H1 (cell line): ENCODE measurements at regions not wholly inside any gene's neighbourhood (a gene's known extent, or its start where the extent isn't known, plus 50 kb on each side); places are given as distances from the start of the nearest gene placed in this dataset.

Experiments used
- CTCF ChIA-PET: fragments of 300-600 bp; sonication (Branson Sonifier 250); formaldehyde crosslinking; loops from one replicate; lab custom pipeline; 2021; ENCODE audit not compliant: partially characterized antibody; lab: Charles Lee
- POLR2A ChIA-PET: fragments of 300-600 bp; sonication (Branson Sonifier 250); formaldehyde crosslinking; loops from one replicate; lab custom pipeline; 2021; ENCODE audit warnings: inconsistent platforms; ENCODE audit not compliant: partially characterized antibody; lab: Charles Lee
- DNase-seq, 2 experiments: peaks; one replicate each; pipeline versions ENCODE4 v3.0.0 to v3.0.0-alpha.2; 2010 to 2022; ENCODE audit warnings: low spot score in 2 of 2, low read depth in 1 of 2, mixed read lengths in 1 of 2
- FAIRE-seq: peaks from 2 replicates; lab custom pipeline; 2011; peaks lifted over from hg19 to GRCh38; lab: Jason Lieb, UNC
- H2AFZ ChIP-seq: 2 replicates; pipeline ENCODE4 v1.8.1; 2012; ENCODE audit warnings: low read length, inconsistent platforms
- H2AK5ac ChIP-seq: 2 replicates; pipeline ENCODE4 v1.6.1; 2013; ENCODE audit warnings: low read depth, low read length
- H2BK120ac ChIP-seq: replicated peaks from 2 replicates; pipeline ENCODE3; 2013; ENCODE audit warnings: low read depth, low read length, inconsistent platforms
- H2BK12ac ChIP-seq: 2 replicates; pipeline ENCODE4 v1.6.1; 2013; ENCODE audit warnings: low read depth, low read length
- H2BK15ac ChIP-seq: 2 replicates; pipeline ENCODE4 v1.6.1; 2013; ENCODE audit warnings: low read length
- H2BK20ac ChIP-seq: 2 replicates; pipeline ENCODE4 v1.6.1; 2013; ENCODE audit warnings: low read length
- H2BK5ac ChIP-seq: 2 replicates; pipeline ENCODE4 v1.6.1; 2013; ENCODE audit warnings: low read depth, low read length
- H3K14ac ChIP-seq: 2 replicates; pipeline ENCODE4 v1.6.1; 2013; ENCODE audit warnings: inconsistent platforms; ENCODE audit not compliant: insufficient read length
- H3K18ac ChIP-seq: 2 replicates; pipeline ENCODE4 v1.6.1; 2013; ENCODE audit warnings: low read length; ENCODE audit errors: extremely low read depth
- H3K23ac ChIP-seq: 2 replicates; pipeline ENCODE4 v1.6.1; 2013; ENCODE audit warnings: inconsistent platforms; ENCODE audit not compliant: insufficient read length
- H3K23me2 ChIP-seq: 2 replicates; pipeline ENCODE4 v1.6.1; 2013; ENCODE audit warnings: low read depth, low read length
- H3K27ac ChIP-seq: 2 replicates; pipeline ENCODE4 v1.6.1; 2011; ENCODE audit warnings: low read depth, low read length, inconsistent platforms
- H3K27me3 ChIP-seq, 4 experiments: replicated peaks in 1 of 4; 1 replicate in 1 of 4; 2 replicates in 3 of 4; pipeline versions ENCODE4 v1.6.1 to v1.8.1; 2011 to 2013; ENCODE audit warnings: low read length in 3 of 4, mild to moderate bottlenecking in 3 of 4, inconsistent platforms in 2 of 4, mixed read lengths in 2 of 4, moderate library complexity in 1 of 4; ENCODE audit not compliant: control insufficient read depth in 3 of 4, insufficient read depth in 3 of 4; ENCODE audit errors: extremely low read depth in 1 of 4
- H3K36me3 ChIP-seq, 4 experiments: 2 replicates each; pipeline versions ENCODE4 v1.6.1 to v1.8.1; 2011 to 2013; ENCODE audit warnings: mild to moderate bottlenecking in 4 of 4, low read length in 3 of 4, moderate library complexity in 2 of 4, control low read depth in 1 of 4, inconsistent platforms in 1 of 4; ENCODE audit not compliant: insufficient read depth in 4 of 4, control insufficient read depth in 2 of 4
- H3K4ac ChIP-seq: replicated peaks from 2 replicates; pipeline ENCODE3; 2013; ENCODE audit warnings: low read length, low read depth, mixed read lengths, inconsistent platforms; ENCODE audit not compliant: insufficient read length
- H3K4me1 ChIP-seq, 4 experiments: replicated peaks in 1 of 4; 1 replicate in 1 of 4; 2 replicates in 3 of 4; pipeline versions ENCODE4 v1.6.1 to v1.8.1; 2011 to 2013; ENCODE audit warnings: low read length in 3 of 4, inconsistent platforms in 2 of 4, mixed read lengths in 1 of 4; ENCODE audit not compliant: insufficient read depth in 4 of 4, control insufficient read depth in 3 of 4
- H3K4me2 ChIP-seq, 2 experiments: 2 replicates each; pipeline versions ENCODE4 v1.6.1 to v1.8.1; 2011 to 2013; ENCODE audit warnings: low read depth in 2 of 2, low read length in 2 of 2, control low read depth in 1 of 2, inconsistent platforms in 1 of 2, mild to moderate bottlenecking in 1 of 2; ENCODE audit not compliant: insufficient read depth in 1 of 2
- H3K4me3 ChIP-seq, 4 experiments: fragments of 200-600, 300-600 bp in 1 of 4; sonication (generic), shearing (Covaris generic), sonication (Bioruptor Twin) in 1 of 4; 2 replicates each; pipeline versions ENCODE4 v1.5.1 to v1.8.1; 2011 to 2016; ENCODE audit warnings: low read length in 4 of 4, low read depth in 3 of 4, control low read depth in 2 of 4, inconsistent platforms in 2 of 4, mild to moderate bottlenecking in 2 of 4, mixed read lengths in 1 of 4, moderate library complexity in 1 of 4; ENCODE audit not compliant: insufficient read depth in 2 of 4; ENCODE audit errors: extremely low read depth in 1 of 4
- H3K56ac ChIP-seq: replicated peaks from 2 replicates; pipeline ENCODE3; 2013; ENCODE audit warnings: low read depth, mild to moderate bottlenecking, mixed read lengths, low read length, inconsistent platforms; ENCODE audit not compliant: insufficient read length
- H3K79me1 ChIP-seq: 2 replicates; pipeline ENCODE4 v1.6.1; 2013; ENCODE audit warnings: low read depth, low read length, control low read depth
- H3K79me2 ChIP-seq, 2 experiments: 2 replicates each; pipeline versions ENCODE4 v1.6.1 to v1.8.1; 2012 to 2013; ENCODE audit warnings: low read length in 2 of 2, mild to moderate bottlenecking in 2 of 2, inconsistent platforms in 1 of 2; ENCODE audit not compliant: insufficient read depth in 2 of 2, control insufficient read depth in 1 of 2
- H3K9ac ChIP-seq, 4 experiments: replicated peaks in 1 of 4; 1 replicate in 1 of 4; 2 replicates in 3 of 4; pipeline versions ENCODE4 v1.6.1 to v1.8.1; 2011 to 2013; ENCODE audit warnings: low read depth in 3 of 4, low read length in 3 of 4, control low read depth in 2 of 4, mild to moderate bottlenecking in 2 of 4, moderate library complexity in 2 of 4, inconsistent platforms in 1 of 4; ENCODE audit errors: extremely low read depth in 1 of 4
- H3K9me3 ChIP-seq, 2 experiments: 2 replicates each; pipeline versions ENCODE4 v1.6.1 to v1.8.1; 2012 to 2013; ENCODE audit warnings: mild to moderate bottlenecking in 2 of 2, moderate library complexity in 2 of 2, control low read depth in 1 of 2, inconsistent platforms in 1 of 2, low read depth in 1 of 2, low read length in 1 of 2, mixed read lengths in 1 of 2; ENCODE audit not compliant: insufficient read depth in 2 of 2
- H4K20me1 ChIP-seq, 2 experiments: replicated peaks in 1 of 2; 2 replicates each; pipeline versions ENCODE3 to v1.8.1; 2011 to 2013; ENCODE audit warnings: inconsistent platforms in 2 of 2, low read length in 2 of 2, mild to moderate bottlenecking in 1 of 2; ENCODE audit not compliant: insufficient read depth in 2 of 2, control insufficient read depth in 1 of 2
- H4K5ac ChIP-seq: 2 replicates; pipeline ENCODE4 v1.6.1; 2013; ENCODE audit warnings: low read length, low read depth, mixed read lengths, inconsistent platforms; ENCODE audit not compliant: insufficient read length
- H4K8ac ChIP-seq: 2 replicates; pipeline ENCODE4 v1.8.0; 2013; ENCODE audit warnings: mild to moderate bottlenecking, moderate library complexity, low read length, inconsistent platforms; ENCODE audit not compliant: insufficient read depth; ENCODE audit errors: extremely low read depth
- H4K91ac ChIP-seq: replicated peaks from 2 replicates; pipeline ENCODE3; 2013; ENCODE audit warnings: low read length, mixed read lengths, inconsistent platforms; ENCODE audit not compliant: insufficient read length
- BRCA1 ChIP-seq: IDR thresholded peaks from 2 replicates; pipeline ENCODE4 v1.6.1; 2012; ENCODE audit warnings: low read depth, low read length, improper control_type of control experiment
- CBX5 ChIP-seq: fragments of 300-800, 300-1000 bp; sonication (generic); IDR thresholded peaks from 2 replicates; pipeline ENCODE4 v1.7.1; 2016; ENCODE audit warnings: antibody characterized with exemption, low read length, low read depth
- CREB1 ChIP-seq: IDR thresholded peaks from 2 replicates; pipeline ENCODE4 v1.6.1; 2012; ENCODE audit warnings: inconsistent platforms
- GTF2F1 ChIP-seq: IDR thresholded peaks from 2 replicates; pipeline ENCODE4 v1.6.1; 2012; ENCODE audit warnings: low read depth, low read length, improper control_type of control experiment, borderline replicate concordance
- MAFK ChIP-seq: IDR thresholded peaks from 2 replicates; pipeline ENCODE4 v1.6.1; 2012; ENCODE audit warnings: low read depth, mild to moderate bottlenecking, improper control_type of control experiment, low read length
- NRF1 ChIP-seq: IDR thresholded peaks from 2 replicates; pipeline ENCODE4 v1.6.1; 2011; ENCODE audit warnings: mild to moderate bottlenecking, low read depth, low read length, improper control_type of control experiment
- RBBP5 ChIP-seq: IDR thresholded peaks from 2 replicates; pipeline ENCODE4 v1.7.1; 2012; ENCODE audit warnings: low read depth, mild to moderate bottlenecking, inconsistent platforms, low read length, moderate library complexity, borderline replicate concordance
- TAF1 ChIP-seq: IDR thresholded peaks from 2 replicates; pipeline ENCODE4 v1.6.1; 2011; ENCODE audit warnings: mild to moderate bottlenecking, low read depth, low read length
- TAF7 ChIP-seq: optimal IDR thresholded peaks from 2 replicates; pipeline ENCODE3; 2011; ENCODE audit warnings: low read depth, mild to moderate bottlenecking, inconsistent platforms, low read length, moderate library complexity, borderline replicate concordance
- TCF12 ChIP-seq: IDR thresholded peaks from 2 replicates; pipeline ENCODE4 v1.6.1; 2011; ENCODE audit warnings: low read depth, mild to moderate bottlenecking, low read length
- YY1 ChIP-seq: IDR thresholded peaks from 2 replicates; pipeline ENCODE4 v1.6.1; 2011; ENCODE audit warnings: low read depth, mild to moderate bottlenecking, low read length
- ZNF274 ChIP-seq: IDR thresholded peaks from 2 replicates; pipeline ENCODE4 v1.7.0; 2012; ENCODE audit warnings: low read length, borderline replicate concordance; ENCODE audit errors: extremely low read depth
- WGBS, 2 experiments: shearing (Covaris generic) in 1 of 2; methylation state at CpG; one replicate each; pipeline versions ENCODE4 v1.1.6 to v1.1.7; 2013 to 2015; ENCODE audit warnings: low lambda C conversion rate in 2 of 2, mixed read lengths in 2 of 2, inconsistent platforms in 1 of 2, low coverage in 1 of 2, missing lambda C conversion rate in 1 of 2; ENCODE audit not compliant: insufficient replicate concordance in 2 of 2, insufficient coverage in 1 of 2, insufficient read length in 1 of 2; ENCODE audit errors: extremely low coverage in 1 of 2, missing lambda C conversion rate in 1 of 2; 5-methylcytosine and 5-hydroxymethylcytosine counted together
- TF ChIP-seq, protein P1 (sequence below): IDR thresholded peaks from 2 replicates; pipeline ENCODE4 v1.6.1; 2012; ENCODE audit warnings: low read length, inconsistent platforms

DNA sequence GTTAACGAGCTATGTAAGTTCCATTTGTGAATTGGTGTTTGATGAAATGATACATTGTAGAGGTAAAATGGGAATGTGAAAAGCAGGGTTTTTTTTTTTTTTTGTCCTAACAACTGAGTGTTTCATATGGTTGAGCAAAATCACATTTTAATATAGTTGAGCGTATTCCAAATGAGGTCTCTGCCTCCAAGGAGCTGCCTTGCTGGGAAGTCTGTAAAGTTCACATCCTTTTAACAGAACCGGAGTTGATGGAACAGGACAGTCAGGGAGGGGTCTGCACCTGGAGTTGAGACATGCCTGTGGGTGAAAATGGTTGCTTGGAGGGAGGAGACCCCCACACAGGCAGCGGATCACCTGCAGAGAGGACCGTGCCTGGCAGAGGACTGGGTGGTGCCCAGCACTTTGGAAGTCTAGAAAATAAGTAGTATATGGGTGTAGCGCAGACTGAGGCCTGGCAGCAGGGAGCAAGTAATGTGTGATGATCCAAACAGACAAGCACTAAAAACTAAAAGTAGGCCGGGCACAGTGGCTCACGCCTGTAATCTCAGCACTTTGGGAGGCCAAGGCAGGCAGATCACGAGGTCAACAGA, 75.2 kb upstream of the UBAC2 start:
- peaks cover 0 to 3% (median 0%) of the 10 kb centered on the region in 4 experiments; a peak in 3 of 7 replicates for H3K27me3 ChIP-seq
- no peak overlapping the region for H3K14ac ChIP-seq
- ChIA-PET CTCF (interaction anchor here (0.6 to 0.7 kb wide), 3 partner anchors 31 to 801 kb away, joined by 3 read pairs; no protein-coding TSS in a partner anchor), POLR2A (no interaction called here)
- H2BK12ac ChIP-seq: no peak overlapping the region
- no peak overlapping the region for H3K27ac ChIP-seq
- H3K56ac ChIP-seq: no peak overlapping the region
- no peak overlapping the region for H3K18ac ChIP-seq
- no peak overlapping the region for H3K23ac ChIP-seq
- H4K8ac ChIP-seq: no peak overlapping the region
- H2BK20ac ChIP-seq: no peak overlapping the region
- no peaks in the 10 kb centered on the region for H3K79me1 ChIP-seq
- no peak overlapping the region for H2BK120ac ChIP-seq
- TF ChIP-seq TAF7 (no peak), NRF1 (no peak), CREB1 (no peak), GTF2F1 (no peak), MAFK (no peak), BRCA1 (no peak), TAF1 (no peak), YY1 (no peak), RBBP5 (no peak), TCF12 (no peak), CBX5 (no peak), ZNF274 (no peak)
- TF ChIP-seq, protein P1, sequence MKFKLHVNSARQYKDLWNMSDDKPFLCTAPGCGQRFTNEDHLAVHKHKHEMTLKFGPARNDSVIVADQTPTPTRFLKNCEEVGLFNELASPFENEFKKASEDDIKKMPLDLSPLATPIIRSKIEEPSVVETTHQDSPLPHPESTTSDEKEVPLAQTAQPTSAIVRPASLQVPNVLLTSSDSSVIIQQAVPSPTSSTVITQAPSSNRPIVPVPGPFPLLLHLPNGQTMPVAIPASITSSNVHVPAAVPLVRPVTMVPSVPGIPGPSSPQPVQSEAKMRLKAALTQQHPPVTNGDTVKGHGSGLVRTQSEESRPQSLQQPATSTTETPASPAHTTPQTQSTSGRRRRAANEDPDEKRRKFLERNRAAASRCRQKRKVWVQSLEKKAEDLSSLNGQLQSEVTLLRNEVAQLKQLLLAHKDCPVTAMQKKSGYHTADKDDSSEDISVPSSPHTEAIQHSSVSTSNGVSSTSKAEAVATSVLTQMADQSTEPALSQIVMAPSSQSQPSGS: no peak
- H4K20me1 ChIP-seq: no peaks in the 10 kb centered on the region
- no peaks in the 10 kb centered on the region for H3K23me2 ChIP-seq
- no peak overlapping the region for H2AFZ ChIP-seq
- no peak overlapping the region for H3K4me2 ChIP-seq
- no peaks in the 10 kb centered on the region for H3K79me2 ChIP-seq
- no peak overlapping the region for H3K4me3 ChIP-seq
- no peak overlapping the region for H3K4ac ChIP-seq
- FAIRE-seq: no peak
- H2AK5ac ChIP-seq: no peak overlapping the region
- H4K91ac ChIP-seq: no peak overlapping the region
- H4K5ac ChIP-seq: no peak overlapping the region
- H3K9me3 ChIP-seq: no peaks in the 10 kb centered on the region
- no peak for DNase-seq
- no peaks in the 10 kb centered on the region for H3K36me3 ChIP-seq
- no peak overlapping the region for H2BK5ac ChIP-seq
- H3K9ac ChIP-seq: no peak overlapping the region
- H2BK15ac ChIP-seq: no peak overlapping the region
- WGBS, 2 experiments: 91% methylated on average over 9 of the region's 9 CpGs; no CpG with 5 or more reads in 1 of the 2 experiments
- H3K4me1 ChIP-seq: no peaks in the 10 kb centered on the region
